ENCODE measurements at regions not wholly inside any gene's neighbourhood (a gene's known extent, or its start where the extent isn't known, plus 50 kb on each side); places are given as distances from the start of the nearest gene placed in this dataset.

DNA sequence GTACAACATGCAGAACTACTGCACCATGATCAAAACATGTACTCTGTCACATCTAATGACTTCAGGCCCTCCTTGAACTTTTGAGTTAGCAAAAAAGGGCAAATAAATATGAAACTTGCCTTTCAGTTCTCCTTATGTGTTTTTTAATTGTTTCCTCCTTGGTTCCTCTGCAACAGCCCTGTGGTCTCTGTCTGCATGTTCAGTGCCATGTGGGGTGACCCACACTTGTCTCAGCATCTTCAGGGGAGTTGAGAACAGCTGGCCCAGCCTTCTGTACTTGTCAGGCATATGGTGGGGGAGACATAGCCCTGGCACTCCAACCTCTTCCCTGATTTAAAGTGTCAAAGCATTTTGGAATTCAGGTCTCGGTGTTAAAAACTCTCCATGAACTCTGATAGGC is 188.0 kb upstream of the PGRMC2 start:
- no peak for DNase-seq

DNA sequence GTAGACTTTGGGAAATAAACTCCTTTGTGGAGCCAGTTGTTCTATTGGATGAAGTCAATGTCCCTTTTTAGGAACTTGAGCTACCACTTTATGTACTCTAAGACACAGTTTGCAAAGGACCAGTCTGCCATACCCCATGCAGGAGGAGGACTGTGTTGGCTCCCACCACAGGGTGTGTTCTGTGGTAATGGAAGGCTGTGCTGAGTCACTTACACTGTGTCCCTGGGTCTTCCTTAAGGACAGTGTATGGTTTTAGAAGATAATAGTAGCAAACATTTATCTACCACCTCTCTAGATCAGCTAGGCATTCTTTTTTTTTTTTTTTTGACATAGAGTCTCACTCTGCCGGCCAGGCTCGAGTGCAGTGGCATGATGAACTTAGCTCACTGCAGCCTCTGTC is 184.0 kb upstream of the PGRMC2 start:
- DNase-seq: no peak

- DNase-seq: no peak
Observed at GRCh38 chr4:128470492-128471053, 183.0 kb upstream of the PGRMC2 start.

DNA sequence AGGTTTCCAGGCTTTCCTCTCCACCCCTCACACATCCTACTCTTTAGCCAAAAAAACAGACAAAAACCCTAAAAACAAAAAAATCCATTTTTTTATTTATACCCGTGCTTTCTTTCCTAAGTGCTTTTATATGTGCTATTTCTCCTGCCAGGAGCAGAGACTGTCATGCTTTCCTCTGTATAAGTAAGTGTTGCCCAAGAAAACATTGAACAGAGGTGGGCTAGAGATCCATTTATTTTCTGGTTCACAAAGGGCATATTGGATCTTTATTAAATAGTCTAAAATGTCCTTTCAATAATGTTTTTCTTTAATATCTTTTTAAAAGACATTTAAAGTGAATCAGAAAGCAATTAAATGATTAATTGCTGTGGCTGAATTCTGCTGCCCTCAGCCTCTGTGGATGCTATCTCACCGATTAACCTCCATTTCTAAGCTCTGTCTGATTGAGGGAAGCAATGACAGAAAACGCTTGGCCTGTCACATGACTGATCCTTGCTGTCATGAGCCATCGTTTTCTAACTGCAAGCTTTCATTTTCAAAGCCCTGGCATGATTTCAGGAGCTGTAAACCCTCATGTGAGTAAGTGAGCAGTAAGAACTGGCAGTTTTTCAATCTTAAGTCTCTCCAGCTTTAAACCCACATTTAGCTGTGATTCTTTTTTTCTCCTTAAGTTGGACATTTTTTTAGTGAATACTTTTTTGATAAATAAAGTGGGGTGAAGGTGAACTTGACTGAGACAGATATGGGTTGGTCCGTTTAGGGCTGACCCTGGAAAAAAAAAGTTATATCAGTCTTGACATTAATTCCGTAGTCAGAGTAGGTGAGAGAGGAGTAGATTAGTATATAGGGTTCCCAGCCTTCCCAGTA is 180.7 kb upstream of the PGRMC2 start:
- DNase-seq: peak; percentile 52

DNA sequence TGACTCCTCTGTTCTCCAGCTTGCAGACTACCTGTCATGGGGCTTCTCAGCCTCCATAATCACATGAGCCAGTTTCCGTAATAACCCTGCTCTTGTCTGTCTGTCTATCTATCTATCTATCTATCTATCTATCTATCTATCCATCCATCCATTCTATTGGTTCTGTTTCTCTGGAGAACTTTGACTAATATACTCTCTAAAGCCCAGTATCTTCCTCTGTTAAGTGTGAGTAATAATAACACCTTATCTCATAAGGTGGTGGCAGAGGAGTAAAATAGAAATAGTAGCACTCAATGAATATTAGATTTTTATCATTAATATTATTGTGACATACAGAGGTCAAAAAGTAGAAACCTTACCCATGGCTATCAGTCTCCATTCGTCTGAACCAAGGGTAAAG is 177.9 kb upstream of the PGRMC2 start:
- no peak for DNase-seq

GRCh38 chr4:128463006-128463405 is 175.4 kb upstream of the PGRMC2 start:
- DNase-seq: no peak

DNA sequence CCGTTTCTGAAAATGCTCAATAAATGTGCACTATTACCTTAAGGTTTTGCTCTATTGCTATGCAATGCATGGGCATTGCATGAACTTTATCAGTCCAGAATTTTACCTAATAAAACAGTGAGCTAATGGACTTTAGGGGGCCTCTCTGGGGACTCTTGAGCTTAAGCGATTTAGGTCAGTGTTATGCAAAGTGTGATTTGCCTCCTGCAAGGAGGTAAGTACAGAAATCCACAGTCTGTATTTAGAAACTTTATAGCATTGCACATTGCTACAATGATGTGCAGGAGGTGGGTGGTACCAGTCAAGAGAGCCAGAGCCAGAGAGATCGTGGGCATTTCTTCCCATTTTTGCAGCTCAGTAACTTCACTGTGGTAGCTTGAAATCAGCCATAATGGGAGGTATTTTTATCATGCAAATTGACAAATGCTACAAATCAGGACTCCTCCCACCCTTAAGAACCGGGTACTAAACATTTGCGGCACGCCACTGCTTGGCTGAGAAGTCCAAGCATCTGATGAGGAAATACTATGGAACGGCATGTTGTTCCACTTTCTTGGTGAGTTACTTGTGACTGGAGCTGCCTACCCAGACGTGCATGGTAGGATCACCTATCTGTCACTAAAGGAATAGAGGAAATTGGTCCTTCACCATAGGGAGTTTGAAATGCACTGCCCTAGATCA is 174.6 kb upstream of the PGRMC2 start:
- DNase-seq: no peak

DNA sequence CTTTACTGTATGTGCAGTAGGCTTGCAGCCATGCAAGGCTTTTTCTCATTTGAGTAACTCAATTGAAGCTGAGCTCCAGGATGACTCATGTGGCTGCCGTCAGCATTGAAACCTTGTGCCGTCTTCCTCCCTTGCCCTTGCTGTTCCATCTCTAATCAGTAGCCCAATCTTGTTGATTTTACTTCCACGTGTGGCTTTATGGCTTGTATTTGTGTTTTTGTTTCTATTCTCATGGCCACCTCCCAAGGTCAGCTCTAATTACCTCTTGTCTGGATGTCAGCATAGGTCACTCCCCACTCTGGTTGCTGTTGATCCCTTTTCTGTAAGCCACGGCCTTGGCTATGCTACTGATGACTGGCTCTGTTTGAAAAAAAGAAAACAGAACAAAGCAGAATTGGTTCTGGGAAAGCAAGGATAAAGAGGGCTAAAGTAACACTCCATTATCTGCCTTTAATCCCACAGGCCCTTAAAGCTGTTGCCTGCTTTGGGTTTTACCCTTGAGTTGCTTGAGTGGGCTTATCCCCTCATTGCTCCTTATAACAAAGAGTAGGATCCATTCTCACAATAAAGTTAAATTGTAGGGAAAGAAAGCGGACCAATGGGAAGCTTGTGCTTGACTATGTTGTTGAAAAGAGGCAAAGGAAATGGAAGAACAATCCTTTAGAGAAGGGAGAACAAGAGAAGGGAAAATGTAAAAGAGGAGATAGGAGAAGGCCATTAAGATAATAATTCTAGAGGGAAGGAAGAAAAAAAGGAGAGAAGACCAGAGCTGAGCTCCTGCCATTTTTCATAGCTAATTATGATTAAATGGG is 173.9 kb upstream of the PGRMC2 start:
- DNase-seq: no peak

GRCh38 chr4:128459547-128459946 is 171.9 kb upstream of the PGRMC2 start:
- no peak for DNase-seq

- DNase-seq: no peak
Observed at GRCh38 chr4:128458816-128459215, 171.2 kb upstream of the PGRMC2 start.

DNA sequence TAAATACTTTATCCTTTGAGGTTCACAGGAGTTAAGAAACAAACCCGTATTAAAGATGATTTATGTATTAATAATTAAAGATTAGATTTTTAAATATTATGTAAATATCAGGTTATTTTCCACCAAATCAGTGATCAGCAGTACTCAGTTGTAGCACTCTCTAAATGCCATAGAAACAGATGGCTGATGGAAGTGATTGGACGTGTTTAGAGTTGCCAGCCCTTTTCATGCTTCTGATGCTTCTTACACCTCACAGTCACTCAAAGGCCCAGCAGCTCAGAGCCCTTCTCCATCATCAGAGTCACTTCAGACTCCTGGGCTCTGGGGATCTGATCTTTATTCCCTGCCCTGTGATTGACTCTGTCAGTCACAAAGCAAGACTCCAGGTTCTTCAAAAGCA is 170.1 kb upstream of the PGRMC2 start:
- no peak for DNase-seq

GRCh38 chr4:128456171-128456570 is 168.6 kb upstream of the PGRMC2 start:
- DNase-seq: peak; percentile 80

- no peak for DNase-seq
Observed at GRCh38 chr4:128455480-128455879, 167.9 kb upstream of the PGRMC2 start.

DNA sequence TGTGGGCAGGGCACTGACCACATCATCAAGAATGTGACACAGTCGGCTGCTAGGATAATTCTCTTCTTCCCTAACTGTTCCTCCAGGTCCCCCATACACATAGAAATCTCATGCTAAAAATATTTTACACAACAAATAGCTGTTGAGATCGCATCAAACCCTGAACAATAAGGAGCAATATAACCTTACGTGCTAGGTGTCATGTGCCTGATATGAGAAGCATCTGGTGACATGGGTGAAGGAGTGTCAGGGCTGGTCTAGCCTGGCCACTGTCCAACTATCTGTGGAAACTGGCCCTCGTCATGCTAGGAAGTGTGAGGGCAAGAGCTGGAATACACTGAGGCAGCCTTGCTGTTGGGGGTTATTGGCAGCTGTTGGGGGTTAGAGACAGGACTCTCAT is 167.3 kb upstream of the PGRMC2 start:
- no peak for DNase-seq

DNA sequence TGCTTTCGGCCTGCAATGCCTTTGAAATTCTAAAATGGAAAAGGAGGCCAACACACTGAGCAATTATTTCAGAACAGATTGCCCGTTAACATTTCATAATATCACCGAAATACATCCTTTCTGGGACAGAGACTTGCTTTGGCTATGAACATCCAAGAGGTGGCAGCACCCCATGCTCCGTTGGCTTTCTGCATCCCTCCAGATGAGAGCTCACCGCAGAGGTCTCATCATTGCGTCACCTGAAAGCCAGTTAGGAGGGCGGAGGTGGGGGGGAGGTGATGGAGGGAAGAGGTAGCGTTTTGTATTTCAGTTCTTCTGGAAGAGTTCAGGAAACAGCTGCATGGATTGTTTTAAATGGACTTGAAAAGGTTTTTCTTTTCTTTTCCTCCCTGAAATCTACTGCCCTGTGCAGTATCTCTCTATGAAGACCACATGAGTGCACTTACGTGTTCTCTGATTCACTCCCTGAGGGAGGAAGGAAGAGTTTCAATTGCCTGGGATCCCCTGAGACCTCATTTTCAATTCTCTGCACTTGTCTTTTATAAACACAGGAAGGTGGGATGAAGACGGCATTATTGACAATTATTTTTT is 166.8 kb upstream of the PGRMC2 start:
- peak; percentile 86 for DNase-seq

DNA sequence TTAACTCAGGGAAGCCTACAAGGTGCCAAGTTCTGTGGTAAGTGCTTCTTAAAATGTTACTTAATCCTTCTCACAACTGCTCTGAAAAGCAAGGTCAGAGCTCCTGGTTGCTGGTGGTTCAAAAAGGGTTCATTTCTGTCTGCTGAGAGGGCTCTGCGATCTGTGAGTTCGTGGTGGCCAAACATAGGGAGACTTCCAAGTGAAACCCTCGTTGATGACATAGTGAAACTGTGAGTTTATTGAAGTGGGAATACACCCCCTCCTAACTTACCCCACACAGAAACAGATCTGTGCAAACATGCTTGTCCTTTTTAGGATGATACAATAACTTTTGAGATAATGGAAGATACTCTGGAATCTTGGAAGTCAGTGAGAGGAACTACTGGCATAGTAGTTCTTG is 164.8 kb upstream of the PGRMC2 start:
- no peak for DNase-seq

GRCh38 chr4:128451270-128451905 is 163.8 kb upstream of the PGRMC2 start:
- DNase-seq: no peak

DNA sequence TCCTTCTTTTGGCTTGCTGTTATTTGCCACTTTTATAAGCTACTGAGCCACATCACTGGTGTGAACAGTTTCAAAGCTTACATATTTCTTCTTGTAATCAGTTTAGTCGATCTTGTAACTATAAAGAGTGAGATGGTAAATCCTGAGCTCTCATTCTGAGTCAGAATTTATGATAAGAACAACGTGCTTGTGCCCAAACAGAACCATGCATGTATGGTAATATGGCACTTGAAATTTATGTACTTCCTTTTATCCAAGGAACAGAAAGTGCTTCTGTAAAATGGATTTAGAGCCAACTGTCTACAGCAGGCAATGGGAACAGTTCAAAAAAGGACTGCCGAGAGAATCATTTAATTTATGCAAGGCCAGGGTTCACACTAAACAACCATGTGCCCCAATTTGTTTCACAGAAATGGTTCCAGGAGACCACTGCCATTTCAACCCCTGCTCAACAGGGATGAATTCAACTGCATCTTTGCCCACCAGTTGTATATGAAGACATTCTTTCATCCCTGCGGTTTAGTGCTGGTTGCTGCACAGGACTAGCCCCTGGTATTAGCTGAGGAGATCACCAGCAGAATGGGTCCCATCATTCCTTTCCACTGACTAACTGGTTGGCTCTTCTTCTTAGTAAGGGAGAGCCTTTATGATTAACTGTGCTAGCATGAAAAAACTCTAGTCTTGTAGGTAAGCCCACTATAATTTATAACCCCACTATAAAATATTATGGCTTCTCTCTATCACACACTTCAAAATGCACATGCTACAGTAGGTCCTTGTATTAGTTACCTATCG is 162.9 kb upstream of the PGRMC2 start:
- no peak for DNase-seq

GRCh38 chr4:128449251-128449650 is 161.6 kb upstream of the PGRMC2 start:
- DNase-seq: no peak

- no peak for DNase-seq
Observed at GRCh38 chr4:128444544-128445302, 157.1 kb upstream of the PGRMC2 start.

- DNase-seq: no peak
Observed at GRCh38 chr4:128440923-128441322, 153.3 kb upstream of the PGRMC2 start.
